ENCODE measurements at regions not wholly inside any gene's neighbourhood (a gene's known extent, or its start where the extent isn't known, plus 50 kb on each side); places are given as distances from the start of the nearest gene placed in this dataset.
A peak's percentile ranks its signal among the peaks of the same experiment; 100 is the strongest.

GRCh38 chr6:91860541-91861335 is 1273.9 kb upstream of the MAP3K7 start:
- no peak for DNase-seq (ENCODE audit: low spot score)
- intact Hi-C loops (cut with DNase I) = no loop called here
- ATAC-seq = no peak

DNA sequence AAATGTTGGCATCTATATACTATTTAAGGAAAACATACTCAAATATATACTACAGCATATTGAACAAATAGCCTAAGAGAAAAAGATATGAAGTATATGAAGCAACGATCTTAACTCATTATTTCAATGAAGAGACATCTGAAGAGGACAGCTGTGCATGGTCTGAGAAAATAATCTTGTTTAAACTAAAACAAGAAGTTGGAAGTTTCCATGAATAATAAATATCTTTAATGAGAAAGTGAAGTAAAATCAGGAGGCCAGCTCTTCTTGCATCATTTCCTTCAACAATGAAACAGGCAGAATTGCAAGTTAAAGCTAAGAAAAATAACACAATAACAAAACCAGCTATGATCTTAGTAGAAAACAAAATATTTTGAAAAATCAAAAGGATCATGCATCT is 1265.4 kb upstream of the MAP3K7 start:
- DNase-seq (ENCODE audit: low spot score) (no peak), ATAC-seq (no peak)
- intact Hi-C loops (cut with DNase I) = no loop called here

DNA sequence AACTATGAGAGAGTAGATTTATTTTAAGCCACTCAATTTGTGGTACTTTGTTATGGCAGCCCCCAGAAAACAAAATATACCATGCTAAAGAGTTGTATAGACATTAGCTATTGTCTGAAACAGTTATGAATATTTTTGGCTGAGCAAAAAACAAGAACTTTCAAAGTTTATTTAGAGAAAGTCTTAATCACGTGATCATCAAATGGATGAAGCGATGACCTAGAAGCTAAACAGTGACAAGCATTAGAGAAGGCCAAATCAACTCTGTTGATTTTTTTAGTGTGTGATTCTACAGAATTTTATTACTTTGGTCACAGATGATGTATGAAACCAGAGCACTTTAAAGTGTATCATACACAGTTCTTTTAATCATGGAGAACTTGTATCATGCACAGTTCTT is 1247.9 kb upstream of the MAP3K7 start:
- no peak for ATAC-seq
- DNase-seq (ENCODE audit: low spot score) = no peak
- intact Hi-C loops (cut with DNase I) = no loop called here

- intact Hi-C loops (cut with DNase I) = no loop called here
- ATAC-seq (no peak), DNase-seq (ENCODE audit: low spot score) (no peak)
These were observed 1240.3 kb upstream of the MAP3K7 start for GRCh38 chr6:91827151-91827550.

GRCh38 chr6:91826128-91826527 is 1239.3 kb upstream of the MAP3K7 start:
- intact Hi-C loops (cut with DNase I) = no loop called here
- no peak for ATAC-seq
- DNase-seq (ENCODE audit: low spot score) = no peak

- intact Hi-C loops (cut with DNase I) = no loop called here
- DNase-seq (ENCODE audit: low spot score) (no peak), ATAC-seq (no peak)
These were observed 1237.5 kb upstream of the MAP3K7 start for GRCh38 chr6:91824331-91824730.

- intact Hi-C loops (cut with DNase I) = no loop called here
- DNase-seq (ENCODE audit: low spot score) = no peak
- ATAC-seq = no peak
These were observed 1235.7 kb upstream of the MAP3K7 start for GRCh38 chr6:91822581-91822980.

DNA sequence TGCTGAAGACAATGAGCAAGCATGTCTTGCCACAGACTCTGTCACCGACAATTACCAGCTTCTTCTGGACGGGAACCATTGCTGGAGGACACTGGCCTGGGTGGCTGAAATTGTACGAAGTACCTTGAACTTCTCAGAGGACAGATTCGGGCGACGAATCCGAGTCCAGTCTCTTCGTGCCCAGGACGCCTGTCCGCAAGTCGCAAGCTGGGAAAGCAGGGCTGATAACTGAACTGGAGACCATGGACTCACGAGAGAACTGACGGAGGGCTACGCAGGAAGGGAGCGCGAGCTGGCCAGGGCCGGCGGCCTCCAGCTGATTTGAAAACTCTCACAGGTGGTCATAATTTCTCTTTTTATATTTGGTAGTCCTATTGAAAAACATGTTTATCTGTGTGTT is 1229.5 kb upstream of the MAP3K7 start:
- DNase-seq (ENCODE audit: low spot score) = no peak
- intact Hi-C loops (cut with DNase I) = no loop called here

DNA sequence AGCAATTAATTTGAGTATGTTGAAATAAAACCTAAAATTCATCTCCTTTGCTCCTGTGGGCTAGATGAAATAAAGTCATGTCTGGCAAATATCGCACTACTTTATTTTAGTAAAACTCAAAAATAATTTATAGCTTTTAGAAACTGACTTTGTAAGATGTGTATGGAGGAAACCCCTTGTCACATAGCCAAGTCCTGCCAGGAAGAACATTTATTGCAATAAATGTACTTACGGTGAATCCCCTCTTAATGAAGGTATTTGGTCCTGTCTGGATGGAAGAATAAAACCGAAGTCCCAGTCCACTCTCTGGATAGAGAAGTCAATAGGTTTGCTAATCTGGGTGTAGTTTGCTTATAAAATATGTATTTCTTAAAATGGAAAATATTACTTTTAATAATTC is 1226.8 kb upstream of the MAP3K7 start:
- no peak for DNase-seq (ENCODE audit: low spot score)
- ATAC-seq = no peak
- intact Hi-C loops (cut with DNase I) = no loop called here

More for the DNA sequence above, 1229.5 kb upstream of the MAP3K7 start:
- no peak for ATAC-seq

- intact Hi-C loops (cut with DNase I) = no loop called here
- ATAC-seq (peak; percentile 93), DNase-seq (ENCODE audit: low spot score) (no peak)
These were observed 1225.9 kb upstream of the MAP3K7 start for GRCh38 chr6:91812596-91813274.

GRCh38 chr6:91804981-91805380 is 1218.1 kb upstream of the MAP3K7 start:
- ATAC-seq (no peak), DNase-seq (ENCODE audit: low spot score) (no peak)
- intact Hi-C loops (cut with DNase I) = no loop called here

- no peak for ATAC-seq
- intact Hi-C loops (cut with DNase I) = no loop called here
These were observed 1215.6 kb upstream of the MAP3K7 start for GRCh38 chr6:91802431-91802830.

DNA sequence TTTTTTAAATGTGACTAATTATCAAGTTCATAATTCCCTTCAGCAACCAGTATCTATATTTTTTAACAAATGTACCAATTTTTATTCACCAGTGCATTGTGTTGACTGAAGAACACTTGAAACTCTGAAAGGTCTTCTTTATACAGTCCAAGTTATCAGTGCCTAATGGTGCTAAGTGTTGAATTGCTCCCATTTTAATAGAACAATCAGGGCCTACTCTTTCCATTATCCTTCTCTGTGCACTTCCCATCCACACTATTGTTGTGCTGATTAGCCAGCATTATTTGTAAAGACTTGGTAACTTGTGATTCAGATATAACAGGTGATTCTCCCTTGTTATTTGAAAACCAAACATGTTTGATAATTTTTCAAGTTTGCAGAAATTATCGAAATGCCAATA is 1209.7 kb upstream of the MAP3K7 start:
- no peak for ATAC-seq
- DNase-seq (ENCODE audit: low spot score) = no peak
- intact Hi-C loops (cut with DNase I) = no loop called here

More at GRCh38 chr6:91802431-91802830, 1215.6 kb upstream of the MAP3K7 start:
- DNase-seq (ENCODE audit: low spot score) = no peak

DNA sequence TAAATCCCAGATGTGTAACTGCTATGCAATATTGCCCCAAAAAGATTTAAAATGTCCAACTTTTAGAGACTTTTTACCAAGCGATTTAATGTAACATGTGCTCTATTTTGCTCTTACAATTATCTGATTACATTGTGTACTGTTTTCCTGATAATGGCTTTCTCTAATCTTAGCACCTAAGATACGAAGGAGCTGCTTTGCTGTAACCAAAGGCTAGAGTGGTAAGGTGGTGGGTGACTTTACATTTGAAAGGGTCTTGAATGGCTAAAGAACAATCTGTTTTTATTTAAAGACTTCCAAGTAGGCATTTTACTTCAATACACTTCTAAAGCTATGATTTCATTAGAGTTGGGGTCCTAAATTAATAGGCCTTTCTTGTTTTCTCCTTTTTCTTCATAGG is 1201.6 kb upstream of the MAP3K7 start:
- intact Hi-C loops (cut with DNase I) = no loop called here
- ATAC-seq = no peak

GRCh38 chr6:91786474-91787184 is 1199.8 kb upstream of the MAP3K7 start:
- intact Hi-C loops (cut with DNase I) = no loop called here
- no peak for ATAC-seq

More for the DNA sequence above, 1201.6 kb upstream of the MAP3K7 start:
- DNase-seq (ENCODE audit: low spot score) = no peak

DNA sequence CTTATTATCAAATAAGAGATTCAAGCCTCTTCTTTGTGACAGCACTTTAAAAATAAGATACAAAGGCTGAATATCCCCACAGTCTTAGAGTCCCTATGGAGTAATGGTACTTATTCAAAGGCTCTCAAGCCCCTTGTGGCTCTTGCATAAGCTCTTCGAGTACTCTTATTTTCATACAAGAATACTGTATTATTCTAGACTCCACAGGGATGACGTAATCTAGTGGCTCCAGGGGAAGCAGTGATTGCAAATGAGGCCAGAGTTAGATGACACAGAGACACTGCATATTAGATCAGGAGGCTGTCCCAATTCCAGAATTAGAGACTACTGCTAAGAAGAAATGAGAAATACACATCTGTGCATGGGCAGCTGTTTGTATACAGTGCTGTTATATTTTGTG is 1195.9 kb upstream of the MAP3K7 start:
- ATAC-seq = peak; percentile 81
- intact Hi-C loops (cut with DNase I) = loop anchor here (5.0 kb wide), 1 partner anchor 724 kb away; no protein-coding TSS in a partner anchor
- DNase-seq (ENCODE audit: low spot score) = no peak

More at GRCh38 chr6:91786474-91787184, 1199.8 kb upstream of the MAP3K7 start:
- DNase-seq (ENCODE audit: low spot score) = no peak

GRCh38 chr6:91781946-91782345 is 1195.1 kb upstream of the MAP3K7 start:
- ATAC-seq (peak; percentile 79), DNase-seq (ENCODE audit: low spot score) (peak; percentile 58)

DNA sequence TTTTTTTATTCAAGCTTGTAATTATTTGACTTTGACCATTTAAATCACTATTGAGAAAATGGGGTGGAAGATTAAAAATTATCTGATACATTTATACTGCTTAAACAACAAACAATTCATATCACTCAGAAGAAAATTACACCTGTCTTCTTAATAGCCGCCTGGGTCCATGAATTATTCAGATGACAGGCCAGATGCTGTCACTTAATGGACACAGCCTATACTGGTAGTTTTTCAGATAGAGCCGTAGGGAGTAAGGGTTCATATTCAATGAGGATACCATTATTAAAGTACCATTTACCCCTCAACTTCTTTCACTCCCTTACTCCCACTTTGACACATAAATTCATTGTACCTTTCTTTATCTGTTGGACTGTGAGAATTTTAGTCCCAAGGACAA is 1193.4 kb upstream of the MAP3K7 start:
- no peak for DNase-seq (ENCODE audit: low spot score)
- intact Hi-C loops (cut with DNase I) = loop anchor here (5.0 kb wide), 1 partner anchor 727 kb away; no protein-coding TSS in a partner anchor
- ATAC-seq = no peak

More at GRCh38 chr6:91781946-91782345, 1195.1 kb upstream of the MAP3K7 start:
- intact Hi-C loops (cut with DNase I) = loop anchor here (5.0 kb wide), 1 partner anchor 725 kb away; no protein-coding TSS in a partner anchor

DNA sequence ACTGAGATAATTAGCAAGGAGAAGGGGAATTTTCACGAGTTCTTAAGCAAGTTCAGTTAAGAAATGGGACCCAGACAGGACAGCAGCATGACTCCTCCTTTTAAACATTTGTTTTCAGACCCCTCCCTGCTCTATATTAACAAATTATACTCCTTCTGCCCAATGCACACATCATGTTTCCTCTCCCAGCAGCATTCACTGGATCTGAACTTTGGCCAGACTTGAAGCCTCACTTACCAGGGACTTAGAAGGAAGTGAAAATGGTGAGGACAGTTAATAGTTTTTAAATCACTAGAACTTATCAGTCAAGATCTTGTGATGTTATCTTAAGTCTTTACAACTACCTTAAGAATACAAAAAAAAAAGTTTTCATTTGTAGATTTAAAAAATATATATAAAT is 1174.7 kb upstream of the MAP3K7 start:
- DNase-seq (ENCODE audit: low spot score) = no peak
- no peak for ATAC-seq
- intact Hi-C loops (cut with DNase I) = no loop called here

DNA sequence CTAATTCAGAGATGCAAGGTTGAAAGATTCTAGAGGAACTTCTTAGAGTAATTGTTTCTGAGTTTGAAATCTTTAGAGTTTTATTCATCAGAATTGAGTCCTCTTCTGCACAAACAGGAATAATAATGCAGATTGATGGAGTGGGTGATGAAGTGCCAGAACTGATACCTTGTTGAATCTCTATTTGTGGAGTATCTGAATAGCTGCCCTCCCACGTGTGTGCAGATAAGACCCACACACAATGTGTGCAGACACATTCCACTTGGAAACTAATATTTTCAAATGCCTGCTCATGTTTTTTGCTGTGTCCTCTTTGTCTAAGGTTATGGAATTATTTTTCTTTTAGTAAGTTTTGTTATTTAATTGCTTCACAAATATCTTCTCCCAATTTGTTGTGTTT is 1167.8 kb upstream of the MAP3K7 start:
- DNase-seq (ENCODE audit: low spot score) = no peak
- intact Hi-C loops (cut with DNase I) = no loop called here
- no peak for ATAC-seq

Data from sciatic nerve (tissue), 2 donors.